GM23338 (cell line): ENCODE measurements at regions not wholly inside any gene's neighbourhood (a gene's known extent, or its start where the extent isn't known, plus 50 kb on each side); places are given as distances from the start of the nearest gene placed in this dataset.

ENCODE experiments used
- ATAC-seq: fragments of 200-7000 bp; cut with Tn5 transposase; 3 replicates; pipeline ENCODE4 v1.9.1; 2020
- DNase-seq: peaks from one replicate; pipeline ENCODE4 v3.0.0-alpha.2; 2015; ENCODE audit warnings: low spot score
- H2AFZ ChIP-seq: fragments of 200-600 bp; sonication (generic); 2 replicates; pipeline ENCODE4 v1.8.0; 2016; ENCODE audit warnings: antibody characterized with exemption, mild to moderate bottlenecking, moderate library complexity
- H3F3A ChIP-seq: fragments of 200-600 bp; sonication (generic); replicated peaks from 2 replicates; pipeline ENCODE4 v1.8.0; 2017; ENCODE audit warnings: antibody characterized with exemption, mixed run types, low read depth
- H3K27ac ChIP-seq: fragments of 200-600 bp; sonication (generic); 2 replicates; pipeline ENCODE4 v1.6.1; 2016; ENCODE audit warnings: low read depth
- H3K27me3 ChIP-seq: fragments of 200-600 bp; sonication (generic); 2 replicates; pipeline ENCODE4 v1.8.0; 2016; ENCODE audit warnings: mild to moderate bottlenecking, mixed run types, moderate library complexity; ENCODE audit not compliant: insufficient read depth
- H3K36me3 ChIP-seq: fragments of 200-600 bp; sonication (generic); 2 replicates; pipeline ENCODE4 v1.8.0; 2016; ENCODE audit warnings: mild to moderate bottlenecking; ENCODE audit not compliant: insufficient read depth
- H3K4me1 ChIP-seq: fragments of 200-600 bp; sonication (generic); 2 replicates; pipeline ENCODE4 v1.8.0; 2016; ENCODE audit warnings: mild to moderate bottlenecking, moderate library complexity; ENCODE audit not compliant: insufficient read depth
- H3K4me2 ChIP-seq: fragments of 200-600 bp; sonication (generic); 2 replicates; pipeline ENCODE4 v1.7.1; 2017; ENCODE audit warnings: mixed run types
- H3K4me3 ChIP-seq: fragments of 200-600 bp; sonication (generic); 2 replicates; pipeline ENCODE4 v1.6.1; 2016; ENCODE audit warnings: mixed run types
- H3K79me2 ChIP-seq: fragments of 200-600 bp; sonication (generic); replicated peaks from 2 replicates; pipeline ENCODE4 v1.8.0; 2017; ENCODE audit warnings: mild to moderate bottlenecking; ENCODE audit not compliant: insufficient read depth
- H3K9me2 ChIP-seq: fragments of 200-600 bp; sonication (generic); 2 replicates; pipeline ENCODE4 v1.8.0; 2017; ENCODE audit not compliant: insufficient read depth
- H4K20me1 ChIP-seq: fragments of 200-600 bp; sonication (generic); replicated peaks from 2 replicates; pipeline ENCODE4 v1.8.0; 2017; ENCODE audit warnings: mild to moderate bottlenecking; ENCODE audit not compliant: insufficient read depth
- H3K27ac Mint-ChIP-seq: 2 replicates; pipeline ENCODE4 v1.8.0; 2020; ENCODE audit warnings: inconsistent platforms, mild to moderate bottlenecking, moderate library complexity, mixed read lengths
- H3K27me3 Mint-ChIP-seq: 3 replicates; pipeline ENCODE4 v1.8.0; 2022; ENCODE audit warnings: low read depth, mild to moderate bottlenecking, moderate library complexity, mixed read lengths, inconsistent platforms; ENCODE audit not compliant: insufficient read depth, poor library complexity
- H3K36me3 Mint-ChIP-seq: 3 replicates; pipeline ENCODE4 v1.8.0; 2021; ENCODE audit warnings: low read depth, mild to moderate bottlenecking, inconsistent platforms, moderate library complexity, mixed read lengths
- H3K4me1 Mint-ChIP-seq: 3 replicates; pipeline ENCODE4 v1.8.0; 2020; ENCODE audit warnings: mild to moderate bottlenecking, inconsistent platforms, mixed read lengths
- H3K4me3 Mint-ChIP-seq: 3 replicates; pipeline ENCODE4 v1.8.0; 2021; ENCODE audit warnings: moderate library complexity, mild to moderate bottlenecking, inconsistent platforms, mixed read lengths
- H3K9me3 Mint-ChIP-seq: 3 replicates; pipeline ENCODE4 v1.8.0; 2020; ENCODE audit warnings: moderate library complexity, mild to moderate bottlenecking, inconsistent platforms, mixed read lengths
- CREB1 ChIP-seq: fragments of 250-450 bp; sonication (Bioruptor Pico); IDR thresholded peaks from 2 replicates; pipeline ENCODE4 v1.5.0; 2020; ENCODE audit warnings: low read depth, mild to moderate bottlenecking, moderate library complexity
- CTCF ChIP-seq, 2 experiments: fragments of 200-600 bp in 1 of 2; sonication (generic) in 1 of 2; conservative IDR thresholded peaks; 2 replicates each; pipeline versions ENCODE4 v1.5.1 to v1.6.1; 2016 to 2017; ENCODE audit warnings: antibody characterized with exemption in 2 of 2, low read depth in 2 of 2, mild to moderate bottlenecking in 2 of 2, moderate library complexity in 1 of 2
- ETS1 ChIP-seq: IDR thresholded peaks from 2 replicates; pipeline ENCODE4 v1.6.1; 2016; ENCODE audit warnings: antibody characterized with exemption
- EZH2 ChIP-seq: fragments of 200-600 bp; sonication (generic); IDR thresholded peaks from one replicate; pipeline ENCODE4 v1.8.0; 2017; ENCODE audit warnings: antibody characterized with exemption, mild to moderate bottlenecking, low read depth; ENCODE audit not compliant: unreplicated experiment
- EZH2phosphoT487 ChIP-seq: fragments of 200-600 bp; sonication (generic); IDR thresholded peaks from one replicate; pipeline ENCODE4 v1.8.1; 2018; ENCODE audit warnings: antibody characterized with exemption; ENCODE audit not compliant: unreplicated experiment
- JUNB ChIP-seq: IDR thresholded peaks from one replicate; pipeline ENCODE4 v1.6.1; 2016; ENCODE audit warnings: antibody characterized with exemption; ENCODE audit not compliant: unreplicated experiment
- NANOG ChIP-seq: IDR thresholded peaks from 2 replicates; pipeline ENCODE4 v1.6.1; 2016; ENCODE audit warnings: antibody characterized with exemption, borderline replicate concordance
- POLR2AphosphoS5 ChIP-seq: IDR thresholded peaks from 2 replicates; pipeline ENCODE4 v1.6.1; 2016; ENCODE audit warnings: antibody characterized with exemption, low read depth
- REST ChIP-seq: IDR thresholded peaks from one replicate; pipeline ENCODE4 v1.6.1; 2018; ENCODE audit warnings: antibody characterized with exemption; ENCODE audit not compliant: unreplicated experiment
- STAT1 ChIP-seq: IDR thresholded peaks from one replicate; pipeline ENCODE4 v1.6.1; 2016; ENCODE audit warnings: antibody characterized with exemption; ENCODE audit not compliant: unreplicated experiment
- ZNF114 ChIP-seq: fragments of 250-450 bp; sonication (Bioruptor Pico); IDR thresholded peaks from 2 replicates; pipeline ENCODE4 v1.5.0; 2020; ENCODE audit warnings: mild to moderate bottlenecking, moderate library complexity
- ZNF331 ChIP-seq: fragments of 250-450 bp; sonication (Bioruptor Pico); IDR thresholded peaks from 2 replicates; pipeline ENCODE4 v1.5.0; 2020; ENCODE audit warnings: low read depth, mild to moderate bottlenecking, moderate library complexity
- ZNF462 ChIP-seq: fragments of 250-450 bp; sonication (Bioruptor Pico); IDR thresholded peaks from 2 replicates; pipeline ENCODE4 v1.5.0; 2020; ENCODE audit warnings: mild to moderate bottlenecking, moderate library complexity

DNA sequence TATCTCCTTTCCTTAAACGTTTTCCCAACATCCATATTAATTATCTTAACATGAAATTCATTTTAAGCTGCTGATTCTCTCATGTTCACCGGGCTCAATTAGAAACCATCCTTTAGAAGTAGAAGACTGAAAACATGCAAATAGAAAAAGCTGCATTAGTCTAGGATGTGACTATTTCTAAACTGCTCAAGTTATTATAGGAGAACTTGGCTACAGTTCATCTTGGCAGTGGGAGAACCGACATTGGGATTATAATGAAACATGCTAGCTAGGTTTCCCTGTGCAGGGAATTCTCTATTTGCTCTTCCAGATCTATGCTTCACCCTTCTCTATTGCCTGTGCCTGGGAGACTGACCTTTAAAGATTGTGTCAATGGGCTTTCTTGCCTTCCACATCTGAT is 151.0 kb upstream of the PPARGC1A start:
- H3K4me3 Mint-ChIP-seq: no peak overlapping the region
- Histone ChIP-seq H3K36me3 (no peaks in the 10 kb centered on the region), H3K27ac (no peak overlapping the region), H3K79me2 (no peaks in the 10 kb centered on the region), H4K20me1 (no peaks in the 10 kb centered on the region), H3F3A (no peaks in the 10 kb centered on the region), H2AFZ (no peak overlapping the region), H3K27me3 (no peaks in the 10 kb centered on the region), H3K4me3 (no peak overlapping the region), H3K4me2 (no peak overlapping the region), H3K4me1 (no peaks in the 10 kb centered on the region), H3K9me2 (peaks cover 2% of the 10 kb centered on the region; the same call in 1 of the 2 replicates)
- TF ChIP-seq EZH2phosphoT487 (no peak), CTCF (conservative IDR thresholded peaks at IDR 0.05; ENCODE audit: low read depth in 2 of 2) (no peak), CREB1 (CRISPR knock-in tag) (no peak), EZH2 (no peak), NANOG (no peak), ZNF462 (CRISPR knock-in tag) (no peak), JUNB (no peak), STAT1 (no peak), ZNF114 (CRISPR knock-in tag) (no peak), POLR2AphosphoS5 (no peak), REST (no peak), ETS1 (no peak), ZNF331 (CRISPR knock-in tag) (no peak)
- DNase-seq (no peak), ATAC-seq (no peak)
- H3K27ac Mint-ChIP-seq: no peak overlapping the region
- no peaks in the 10 kb centered on the region for H3K4me1 Mint-ChIP-seq
- no peaks in the 10 kb centered on the region for H3K36me3 Mint-ChIP-seq
- H3K27me3 Mint-ChIP-seq: no peaks in the 10 kb centered on the region
- no peaks in the 10 kb centered on the region for H3K9me3 Mint-ChIP-seq
